Pancreas (tissue), 10 donors: ENCODE measurements at regions not wholly inside any gene's neighbourhood (a gene's known extent, or its start where the extent isn't known, plus 50 kb on each side); places are given as distances from the start of the nearest gene placed in this dataset.

ENCODE experiments used
- ATAC-seq, 4 donors: fragments of 200-7000 bp; cut with Tn5 transposase; one replicate each; pipeline versions ENCODE4 v1.8.0 to v1.9.1; 2020; ENCODE audit warnings: mild to moderate bottlenecking in 4 of 4, moderate library complexity in 4 of 4
- DNase-seq, 6 donors: peaks; one replicate each; pipeline ENCODE4 v3.0.0-alpha.2; 2020
- FAIRE-seq: peaks from 2 replicates; lab custom pipeline; 2012; peaks lifted over from hg19 to GRCh38; lab: Jason Lieb, UNC
- H3K27ac ChIP-seq, 4 donors: fragments of 200-600 bp; sonication (generic); 1 replicate in 3 of 4; 2 replicates in 1 of 4; pipeline versions ENCODE4 v1.5.0 to v1.8.0; 2020
- H3K27me3 ChIP-seq, 4 donors: fragments of 200-600 bp; one replicate each; pipeline ENCODE4 v1.8.0; 2021
- H3K36me3 ChIP-seq, 3 donors: fragments of 200-600 bp; sonication (generic) in 1 of 3; one replicate each; pipeline versions ENCODE4 v1.5.0 to v1.8.0; 2020 to 2021
- H3K4me1 ChIP-seq, 3 donors: fragments of 200-600 bp; one replicate each; pipeline ENCODE4 v1.8.0; 2021
- H3K4me3 ChIP-seq, 4 donors: fragments of 200-600 bp; sonication (generic) in 2 of 4; one replicate each; pipeline versions ENCODE4 v1.5.0 to v1.8.0; 2020 to 2021
- H3K9me3 ChIP-seq, 4 donors: fragments of 200-600 bp; one replicate each; pipeline ENCODE4 v1.8.0; 2021
- CTCF ChIP-seq, 4 donors: fragments of 200-600 bp; sonication (generic) in 3 of 4; IDR thresholded peaks; one replicate each; pipeline versions ENCODE4 v1.5.0 to v1.8.0; 2021; ENCODE audit warnings: antibody characterized with exemption in 4 of 4
- WGBS, 2 donors: extraction: QIAGEN DNeasy Blood & Tissue Kit; methylation state at CpG; one replicate each; pipeline ENCODE4 v1.1.7; 2013; 5-methylcytosine and 5-hydroxymethylcytosine counted together
- intact Hi-C, 3 donors: fragments of 100-400 bp; cut with DNase I; formaldehyde crosslinking; loops; one replicate each; pipeline versions ENCODE4 v1.11.1 to v1.14.2; 2022
- donor health status: healthy with polysubstance abuse.
- donor health status: DM: no; HTN: no; CAD: no; lungs with moderate emphysema.
- donor health status: DM: no; HTN: no; CAD: no.
- donor health status: control.
- donor health status: control.
- donor health status: Bipolar disorder and iron deficiency.
- donor health status: DM: yes; HTN: yes; CAD: no.
- donor health status: DM: no; HTN: no; CAD: no.
- donor health status: DM: no; HTN: no; CAD: no.
- donor health status: DM: yes; HTN: yes; CAD: no.

GRCh38 chr6:27135087-27135657, 112.3 kb upstream of the PRSS16 start:
- FAIRE-seq, result no peak
- WGBS, 2 donors, result 93 to 94% methylated on average over 3 of the region's 3 CpGs
- Histone ChIP-seq H3K4me1 (no peaks in the 10 kb centered on the region), H3K27me3 (no peaks in the 10 kb centered on the region), H3K27ac (no peak overlapping the region), H3K36me3 (peaks cover 0 to 7% (median 0%) of the 10 kb centered on the region in 3 donors), H3K9me3 (no peaks in the 10 kb centered on the region), H3K4me3 (no peak overlapping the region)
- no peak for TF ChIP-seq CTCF (IDR thresholded peaks at IDR 0.05)
- intact Hi-C loops, result no loop called here
- ATAC-seq, result no peak
- DNase-seq, result no peak

GRCh38 chr6:27136077-27136644, 111.3 kb upstream of the PRSS16 start:
- no peak for TF ChIP-seq CTCF (IDR thresholded peaks at IDR 0.05)
- FAIRE-seq, result no peak
- no peak for ATAC-seq
- H3K27me3 ChIP-seq, result no peaks in the 10 kb centered on the region
- WGBS, 2 donors, result 93 to 95% methylated on average over 6 of the region's 6 CpGs
- no peak overlapping the region for H3K27ac ChIP-seq
- intact Hi-C loops, result no loop called here
- no peak for DNase-seq
- no peak overlapping the region for H3K4me3 ChIP-seq
- H3K36me3 ChIP-seq, result peaks cover 0 to 7% (median 0%) of the 10 kb centered on the region in 3 donors
- no peaks in the 10 kb centered on the region for H3K9me3 ChIP-seq
- H3K4me1 ChIP-seq, result no peaks in the 10 kb centered on the region

DNA sequence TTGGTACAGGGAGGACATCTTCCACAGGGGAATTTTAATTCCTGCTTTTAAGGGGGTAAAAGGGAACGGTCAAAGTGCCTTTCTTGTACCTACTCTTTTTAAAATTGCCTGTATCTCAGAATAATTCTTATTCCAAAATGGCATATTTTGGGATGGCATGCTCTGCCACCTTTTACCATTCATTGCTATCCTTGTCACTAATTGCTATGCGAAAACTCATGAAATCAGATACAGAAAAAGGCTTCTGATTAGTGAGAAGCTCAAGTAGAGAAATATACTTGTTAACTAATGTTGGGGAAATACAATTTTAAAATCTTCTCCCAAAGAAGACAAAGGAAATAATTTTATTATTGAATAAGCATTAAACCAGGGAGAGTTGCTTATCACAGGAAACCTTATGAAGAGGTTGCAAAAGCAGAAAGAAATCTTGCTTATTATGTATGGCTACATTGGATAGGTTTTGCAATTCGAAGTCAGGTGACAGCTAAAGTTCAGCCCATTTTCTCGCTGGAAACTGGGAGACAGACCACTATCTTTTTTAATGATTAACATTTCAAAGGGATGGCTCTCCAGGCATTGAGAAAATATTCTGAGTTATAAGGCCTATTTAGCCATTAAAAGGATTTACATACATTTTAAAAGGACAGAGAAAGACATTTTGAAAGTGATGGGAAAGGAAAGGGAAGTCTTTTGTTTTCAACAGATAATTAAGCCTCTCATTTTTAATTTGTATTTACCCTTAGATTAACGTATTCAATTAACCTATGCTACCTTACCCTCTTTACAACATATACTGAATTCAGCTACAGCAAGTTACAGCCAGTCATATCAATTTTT, 110.3 kb upstream of the PRSS16 start:
- 81 to 90% methylated on average over 5 of the region's 5 CpGs for WGBS, 2 donors
- Histone ChIP-seq H3K27me3 (no peaks in the 10 kb centered on the region), H3K4me1 (no peaks in the 10 kb centered on the region), H3K4me3 (no peak overlapping the region), H3K36me3 (peaks cover 0 to 7% (median 0%) of the 10 kb centered on the region in 3 donors), H3K9me3 (no peaks in the 10 kb centered on the region), H3K27ac (no peak overlapping the region)
- intact Hi-C loops, result no loop called here
- ATAC-seq, result no peak
- DNase-seq, result no peak
- no peak for TF ChIP-seq CTCF (IDR thresholded peaks at IDR 0.05)
- FAIRE-seq, result no peak

GRCh38 chr6:27138406-27138805, 109.1 kb upstream of the PRSS16 start:
- Histone ChIP-seq H3K4me1 (no peaks in the 10 kb centered on the region), H3K36me3 (peaks cover 0 to 7% (median 0%) of the 10 kb centered on the region in 3 donors), H3K27ac (no peak overlapping the region), H3K27me3 (no peaks in the 10 kb centered on the region), H3K9me3 (no peaks in the 10 kb centered on the region), H3K4me3 (no peak overlapping the region)
- 73 to 78% methylated on average over 3 of the region's 3 CpGs for WGBS, 2 donors
- ATAC-seq, result no peak
- no peak for DNase-seq
- no peak for TF ChIP-seq CTCF (IDR thresholded peaks at IDR 0.05)
- no peak for FAIRE-seq
- intact Hi-C loops, result no loop called here
